Prostate gland (tissue), 2 donors: ENCODE measurements at regions not wholly inside any gene's neighbourhood (a gene's known extent, or its start where the extent isn't known, plus 50 kb on each side); places are given as distances from the start of the nearest gene placed in this dataset.

Experiments used
- POLR2A ChIP-seq: fragments of 450-650 bp; IDR thresholded peaks from one replicate; pipeline ENCODE4 v1.6.1; 2016; ENCODE audit warnings: antibody characterized with exemption, mild to moderate bottlenecking
- POLR2AphosphoS5 ChIP-seq: sonication (generic); formaldehyde crosslinking; IDR thresholded peaks from one replicate; pipeline ENCODE4 v1.6.1; 2017; ENCODE audit warnings: antibody characterized with exemption
- TF ChIP-seq, protein P1 (sequence below), 4 experiments: fragments of 200-600 bp in 2 of 4; fragments of 450-650 bp in 2 of 4; sonication (generic) in 2 of 4; IDR thresholded peaks; 1 replicate in 3 of 4; 2 replicates in 1 of 4; pipeline ENCODE4 v1.5.1; 2016 to 2019; ENCODE audit warnings: antibody characterized with exemption in 4 of 4, mild to moderate bottlenecking in 2 of 4, moderate library complexity in 2 of 4

DNA sequence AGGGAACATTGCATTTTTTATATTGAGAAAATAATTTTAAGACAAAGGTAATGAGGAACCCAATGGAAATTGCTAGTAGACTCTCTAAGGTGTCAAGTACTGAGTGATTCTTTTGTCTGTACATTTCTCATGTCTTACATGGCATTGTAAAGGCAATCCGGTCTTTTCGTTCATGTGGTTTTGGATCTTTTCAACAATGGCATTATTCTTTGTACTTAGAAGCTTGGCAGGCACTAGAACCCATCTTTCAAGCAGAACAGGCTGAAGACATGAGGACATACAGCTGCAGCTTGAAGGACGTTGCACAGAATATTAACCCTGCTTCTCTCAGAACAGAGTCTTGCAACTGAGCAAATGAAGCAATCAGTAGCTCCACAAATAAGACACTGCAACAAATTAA is 231.5 kb upstream of the ZFHX3 start:
- TF ChIP-seq POLR2A (no peak), POLR2AphosphoS5 (no peak)
- TF ChIP-seq, protein P1, sequence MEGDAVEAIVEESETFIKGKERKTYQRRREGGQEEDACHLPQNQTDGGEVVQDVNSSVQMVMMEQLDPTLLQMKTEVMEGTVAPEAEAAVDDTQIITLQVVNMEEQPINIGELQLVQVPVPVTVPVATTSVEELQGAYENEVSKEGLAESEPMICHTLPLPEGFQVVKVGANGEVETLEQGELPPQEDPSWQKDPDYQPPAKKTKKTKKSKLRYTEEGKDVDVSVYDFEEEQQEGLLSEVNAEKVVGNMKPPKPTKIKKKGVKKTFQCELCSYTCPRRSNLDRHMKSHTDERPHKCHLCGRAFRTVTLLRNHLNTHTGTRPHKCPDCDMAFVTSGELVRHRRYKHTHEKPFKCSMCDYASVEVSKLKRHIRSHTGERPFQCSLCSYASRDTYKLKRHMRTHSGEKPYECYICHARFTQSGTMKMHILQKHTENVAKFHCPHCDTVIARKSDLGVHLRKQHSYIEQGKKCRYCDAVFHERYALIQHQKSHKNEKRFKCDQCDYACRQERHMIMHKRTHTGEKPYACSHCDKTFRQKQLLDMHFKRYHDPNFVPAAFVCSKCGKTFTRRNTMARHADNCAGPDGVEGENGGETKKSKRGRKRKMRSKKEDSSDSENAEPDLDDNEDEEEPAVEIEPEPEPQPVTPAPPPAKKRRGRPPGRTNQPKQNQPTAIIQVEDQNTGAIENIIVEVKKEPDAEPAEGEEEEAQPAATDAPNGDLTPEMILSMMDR (IDR thresholded peaks at IDR 0.05): no peak
